ENCODE measurements at regions not wholly inside any gene's neighbourhood (a gene's known extent, or its start where the extent isn't known, plus 50 kb on each side); places are given as distances from the start of the nearest gene placed in this dataset.

GRCh38 chr4:7118013-7118832, 50.4 kb upstream of the GRPEL1 start:
- BruUV-seq (replicated peaks) = no TSS peak

More at GRCh38 chr4:7118013-7118832, 50.4 kb upstream of the GRPEL1 start:
- ChIA-PET CTCF (ENCODE audit: low intra/inter-chr PET ratio, low total read pairs) (no interaction called here), POLR2A (no interaction called here)
- Histone ChIP-seq H3K9me3 (ENCODE audit: low read length) (no peaks in the 10 kb centered on the region), H3K27ac (ENCODE audit: extremely low read length, insufficient read depth, low read length) (no peak overlapping the region), H3K27me3 (ENCODE audit: control insufficient read depth in 1 of 2, insufficient read depth in 2 of 2, low read length in 2 of 2) (peaks cover 3 to 25% of the 10 kb centered on the region in 2 experiments; a peak in 4 of 5 replicates), H3K4me2 (ENCODE audit: low read depth, low read length) (no peak overlapping the region), H2AFZ (ENCODE audit: low read length) (no peak overlapping the region), H3K4me3 (replicated peaks in 1 of 3; ENCODE audit: insufficient read depth in 1 of 3, low read depth in 2 of 3, low read length in 3 of 3) (no peak overlapping the region), H3K9ac (ENCODE audit: insufficient read depth, low read depth, low read length) (no peak overlapping the region), H3K36me3 (replicated peaks in 1 of 2; ENCODE audit: control insufficient read depth in 1 of 2, insufficient read depth in 2 of 2, low read length in 2 of 2) (no peaks in the 10 kb centered on the region), H3K79me2 (ENCODE audit: insufficient read depth, low read length) (no peaks in the 10 kb centered on the region), H3K4me1 (ENCODE audit: insufficient read depth, low read length) (no peaks in the 10 kb centered on the region), H4K20me1 (ENCODE audit: insufficient read depth, low read length) (no peaks in the 10 kb centered on the region)
- FAIRE-seq = no peak
- ATAC-seq = no peak
- in situ Hi-C loops (cut with HindIII; ENCODE audit: extremely low pct_ligation_motif_present, low pct_unique_long_range_greater_than_20kb) (no loop called here), intact Hi-C loops (cut with micrococcal nuclease; ENCODE audit: unreplicated experiment) (no loop called here)
- no peak for DNase-seq (ENCODE audit: low spot score)
- TF ChIP-seq NFRKB (IDR thresholded peaks at IDR 0.05) = peak; percentile 29; the same call in 1 of the 2 replicates
- no peak for TF ChIP-seq ZNF124 (CRISPR knock-in tag; IDR thresholded peaks at IDR 0.05)
- TF ChIP-seq SOX6 (IDR thresholded peaks at IDR 0.05) = 0 out of 2 replicates have a peak, but pooled peaks have one; percentile 61
- TF ChIP-seq SOX6 (CRISPR knock-in tag; IDR thresholded peaks at IDR 0.05) = no peak
- TF ChIP-seq, protein P1, sequence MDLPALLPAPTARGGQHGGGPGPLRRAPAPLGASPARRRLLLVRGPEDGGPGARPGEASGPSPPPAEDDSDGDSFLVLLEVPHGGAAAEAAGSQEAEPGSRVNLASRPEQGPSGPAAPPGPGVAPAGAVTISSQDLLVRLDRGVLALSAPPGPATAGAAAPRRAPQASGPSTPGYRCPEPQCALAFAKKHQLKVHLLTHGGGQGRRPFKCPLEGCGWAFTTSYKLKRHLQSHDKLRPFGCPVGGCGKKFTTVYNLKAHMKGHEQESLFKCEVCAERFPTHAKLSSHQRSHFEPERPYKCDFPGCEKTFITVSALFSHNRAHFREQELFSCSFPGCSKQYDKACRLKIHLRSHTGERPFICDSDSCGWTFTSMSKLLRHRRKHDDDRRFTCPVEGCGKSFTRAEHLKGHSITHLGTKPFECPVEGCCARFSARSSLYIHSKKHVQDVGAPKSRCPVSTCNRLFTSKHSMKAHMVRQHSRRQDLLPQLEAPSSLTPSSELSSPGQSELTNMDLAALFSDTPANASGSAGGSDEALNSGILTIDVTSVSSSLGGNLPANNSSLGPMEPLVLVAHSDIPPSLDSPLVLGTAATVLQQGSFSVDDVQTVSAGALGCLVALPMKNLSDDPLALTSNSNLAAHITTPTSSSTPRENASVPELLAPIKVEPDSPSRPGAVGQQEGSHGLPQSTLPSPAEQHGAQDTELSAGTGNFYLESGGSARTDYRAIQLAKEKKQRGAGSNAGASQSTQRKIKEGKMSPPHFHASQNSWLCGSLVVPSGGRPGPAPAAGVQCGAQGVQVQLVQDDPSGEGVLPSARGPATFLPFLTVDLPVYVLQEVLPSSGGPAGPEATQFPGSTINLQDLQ (CRISPR knock-in tag; IDR thresholded peaks at IDR 0.05) = no peak
- TF ChIP-seq, protein P2, sequence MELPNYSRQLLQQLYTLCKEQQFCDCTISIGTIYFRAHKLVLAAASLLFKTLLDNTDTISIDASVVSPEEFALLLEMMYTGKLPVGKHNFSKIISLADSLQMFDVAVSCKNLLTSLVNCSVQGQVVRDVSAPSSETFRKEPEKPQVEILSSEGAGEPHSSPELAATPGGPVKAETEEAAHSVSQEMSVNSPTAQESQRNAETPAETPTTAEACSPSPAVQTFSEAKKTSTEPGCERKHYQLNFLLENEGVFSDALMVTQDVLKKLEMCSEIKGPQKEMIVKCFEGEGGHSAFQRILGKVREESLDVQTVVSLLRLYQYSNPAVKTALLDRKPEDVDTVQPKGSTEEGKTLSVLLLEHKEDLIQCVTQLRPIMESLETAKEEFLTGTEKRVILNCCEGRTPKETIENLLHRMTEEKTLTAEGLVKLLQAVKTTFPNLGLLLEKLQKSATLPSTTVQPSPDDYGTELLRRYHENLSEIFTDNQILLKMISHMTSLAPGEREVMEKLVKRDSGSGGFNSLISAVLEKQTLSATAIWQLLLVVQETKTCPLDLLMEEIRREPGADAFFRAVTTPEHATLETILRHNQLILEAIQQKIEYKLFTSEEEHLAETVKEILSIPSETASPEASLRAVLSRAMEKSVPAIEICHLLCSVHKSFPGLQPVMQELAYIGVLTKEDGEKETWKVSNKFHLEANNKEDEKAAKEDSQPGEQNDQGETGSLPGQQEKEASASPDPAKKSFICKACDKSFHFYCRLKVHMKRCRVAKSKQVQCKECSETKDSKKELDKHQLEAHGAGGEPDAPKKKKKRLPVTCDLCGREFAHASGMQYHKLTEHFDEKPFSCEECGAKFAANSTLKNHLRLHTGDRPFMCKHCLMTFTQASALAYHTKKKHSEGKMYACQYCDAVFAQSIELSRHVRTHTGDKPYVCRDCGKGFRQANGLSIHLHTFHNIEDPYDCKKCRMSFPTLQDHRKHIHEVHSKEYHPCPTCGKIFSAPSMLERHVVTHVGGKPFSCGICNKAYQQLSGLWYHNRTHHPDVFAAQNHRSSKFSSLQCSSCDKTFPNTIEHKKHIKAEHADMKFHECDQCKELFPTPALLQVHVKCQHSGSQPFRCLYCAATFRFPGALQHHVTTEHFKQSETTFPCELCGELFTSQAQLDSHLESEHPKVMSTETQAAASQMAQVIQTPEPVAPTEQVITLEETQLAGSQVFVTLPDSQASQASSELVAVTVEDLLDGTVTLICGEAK (IDR thresholded peaks at IDR 0.05) = 0 out of 2 replicates have a peak, but pooled peaks have one; percentile 2
- TF ChIP-seq, protein P2 (CRISPR knock-in tag; IDR thresholded peaks at IDR 0.05) = no peak
- WGBS (ENCODE audit: low lambda C conversion rate) = 2% methylated on average over 2 of the region's 2 CpGs

All from HepG2 (cell line).